ENCODE measurements at regions not wholly inside any gene's neighbourhood (a gene's known extent, or its start where the extent isn't known, plus 50 kb on each side); places are given as distances from the start of the nearest gene placed in this dataset.

- TF ChIP-seq CTCF (IDR thresholded peaks at IDR 0.05) (no peak), POLR2AphosphoS5 (IDR thresholded peaks at IDR 0.05) (no peak)
Measured at GRCh38 chr4:138766332-138766731, 249.2 kb upstream of the NOCT start.
